ENCODE measurements at regions not wholly inside any gene's neighbourhood (a gene's known extent, or its start where the extent isn't known, plus 50 kb on each side); places are given as distances from the start of the nearest gene placed in this dataset.

- no peak for TF ChIP-seq REST (IDR thresholded peaks at IDR 0.05)
- TF ChIP-seq NPAS2 (CRISPR knock-in tag; IDR thresholded peaks at IDR 0.05; ENCODE audit: borderline replicate concordance): no peak
- no peak for TF ChIP-seq BCL3 (IDR thresholded peaks at IDR 0.05)
- no peak for TF ChIP-seq POLR2AphosphoS2 (conservative IDR thresholded peaks at IDR 0.05; ENCODE audit: low read length)
- TF ChIP-seq BHLHE40 (IDR thresholded peaks at IDR 0.05; ENCODE audit: low read depth, low read length): no peak
- no peak for TF ChIP-seq SMC3 (IDR thresholded peaks at IDR 0.05)
- TF ChIP-seq ZNF302 (CRISPR knock-in tag; IDR thresholded peaks at IDR 0.05): no peak
These were observed 616.8 kb downstream of the NCAM2 start (continued) for GRCh38 chr21:21614966-21615365.

GRCh38 chr21:21622460-21623234 lies 624.4 kb downstream of the NCAM2 start:
- 1% methylated on average over 3 of the region's 3 CpGs for WGBS (ENCODE audit: missing lambda C conversion rate)
- FAIRE-seq (no peak), DNase-seq (ENCODE audit: low read depth in 1 of 2, low spot score in 1 of 2) (no peak), ATAC-seq (no peak)
- ChIA-PET CTCF (no interaction called here), POLR2A (no interaction called here)
- no peak for TF ChIP-seq ZC3H11A (IDR thresholded peaks at IDR 0.05)
- peak; percentile 9 for TF ChIP-seq MAFK (IDR thresholded peaks at IDR 0.05; ENCODE audit: partially characterized antibody)
- H3K4me1 ChIP-seq: no peaks in the 10 kb centered on the region
- no peak overlapping the region for H3K4me3 ChIP-seq
- no peak overlapping the region for H3K4me2 ChIP-seq
- H3K9me3 ChIP-seq: no peaks in the 10 kb centered on the region
- H3K27ac ChIP-seq: no peak overlapping the region

GRCh38 chr21:21624674-21625073 lies 626.5 kb downstream of the NCAM2 start:
- ATAC-seq (no peak), DNase-seq (ENCODE audit: low read depth in 1 of 2, low spot score in 1 of 2) (no peak), FAIRE-seq (no peak)
- no peak overlapping the region for H3K4me3 ChIP-seq
- no peaks in the 10 kb centered on the region for H3K9me3 ChIP-seq
- H3K4me1 ChIP-seq: no peaks in the 10 kb centered on the region
- no peak overlapping the region for H3K27ac ChIP-seq
- TF ChIP-seq FOSB (CRISPR knock-in tag; IDR thresholded peaks at IDR 0.05) (no peak), RAD21 (conservative IDR thresholded peaks at IDR 0.05 in 1 of 2, IDR thresholded peaks at IDR 0.05 in 1 of 2) (no peak), CBX8 (IDR thresholded peaks at IDR 0.05) (no peak), MAZ (IDR thresholded peaks at IDR 0.05; ENCODE audit: borderline replicate concordance, low read depth, low read length) (no peak), HDAC2 (IDR thresholded peaks at IDR 0.05) (no peak), JUNB (IDR thresholded peaks at IDR 0.05) (no peak), HOXA7 (CRISPR knock-in tag; IDR thresholded peaks at IDR 0.05) (no peak), BCL3 (IDR thresholded peaks at IDR 0.05) (no peak), ESRRA (IDR thresholded peaks at IDR 0.05; ENCODE audit: borderline replicate concordance, low read length) (no peak)
- WGBS (ENCODE audit: missing lambda C conversion rate): 0% methylated on average over 1 of the region's 1 CpG
- POLR2A ChIA-PET: no interaction called here
- CTCF ChIA-PET: no interaction called here
- H3K4me2 ChIP-seq: no peak overlapping the region
